MM.1S (cell line): ENCODE measurements at regions not wholly inside any gene's neighbourhood (a gene's known extent, or its start where the extent isn't known, plus 50 kb on each side); places are given as distances from the start of the nearest gene placed in this dataset.

Experiments used
- DNase-seq: peaks from one replicate; pipeline ENCODE4 v3.0.0-alpha.2; 2015
- H2AFZ ChIP-seq: fragments of 300-600 bp; sonication (generic); 2 replicates; pipeline ENCODE4 v1.6.0; 2016; ENCODE audit warnings: antibody characterized with exemption, low read length
- H3F3A ChIP-seq: fragments of 300-600 bp; sonication (generic); 2 replicates; pipeline ENCODE4 v1.6.1; 2016; ENCODE audit warnings: mild to moderate bottlenecking, antibody characterized with exemption, low read length, moderate library complexity, mixed read lengths; ENCODE audit not compliant: insufficient read depth
- H3K27ac ChIP-seq: fragments of 300-600 bp; sonication (generic); 2 replicates; pipeline ENCODE4 v1.5.1; 2016; ENCODE audit warnings: mild to moderate bottlenecking, low read length
- H3K27me3 ChIP-seq: fragments of 300-600 bp; sonication (generic); replicated peaks from 2 replicates; pipeline ENCODE4 v1.6.0; 2016; ENCODE audit warnings: low read length; ENCODE audit not compliant: insufficient read depth
- H3K36me3 ChIP-seq: fragments of 300-600 bp; sonication (generic); replicated peaks from 2 replicates; pipeline ENCODE4 v1.6.1; 2016; ENCODE audit warnings: mild to moderate bottlenecking, low read length, mixed read lengths; ENCODE audit not compliant: insufficient read depth
- H3K4me1 ChIP-seq: fragments of 300-600 bp; sonication (generic); 2 replicates; pipeline ENCODE4 v1.6.1; 2016; ENCODE audit warnings: low read length, mixed read lengths
- H3K4me2 ChIP-seq: fragments of 300-600 bp; sonication (generic); 2 replicates; pipeline ENCODE4 v1.6.0; 2016; ENCODE audit warnings: low read depth, low read length
- H3K4me3 ChIP-seq: fragments of 300-600 bp; sonication (generic); 2 replicates; pipeline ENCODE4 v1.5.1; 2016; ENCODE audit warnings: low read length, mixed read lengths
- H3K79me2 ChIP-seq: fragments of 300-600 bp; sonication (generic); 2 replicates; pipeline ENCODE4 v1.6.1; 2016; ENCODE audit warnings: mixed run types, low read length, mixed read lengths
- H3K9ac ChIP-seq: fragments of 300-600 bp; sonication (generic); 2 replicates; pipeline ENCODE4 v1.6.1; 2016; ENCODE audit warnings: low read length, mixed read lengths
- H3K9me2 ChIP-seq: fragments of 300-600 bp; sonication (generic); replicated peaks from 2 replicates; pipeline ENCODE4 v1.6.1; 2016; ENCODE audit warnings: mild to moderate bottlenecking, low read length, mixed read lengths; ENCODE audit not compliant: insufficient read depth
- H3K9me3 ChIP-seq: fragments of 300-600 bp; sonication (generic); replicated peaks from 2 replicates; pipeline ENCODE4 v1.6.1; 2016; ENCODE audit warnings: mild to moderate bottlenecking, low read length, mixed read lengths; ENCODE audit not compliant: insufficient read depth
- H4K20me1 ChIP-seq: fragments of 300-600 bp; sonication (generic); 2 replicates; pipeline ENCODE4 v1.6.1; 2016; ENCODE audit warnings: mild to moderate bottlenecking, low read length, moderate library complexity, mixed read lengths; ENCODE audit not compliant: insufficient read depth
- CTCF ChIP-seq: fragments of 300-600 bp; sonication (generic); IDR thresholded peaks from 2 replicates; pipeline ENCODE4 v1.5.1; 2016; ENCODE audit warnings: antibody characterized with exemption, low read length, mixed read lengths
- EZH2 ChIP-seq: fragments of 300-600 bp; sonication (generic); optimal IDR thresholded peaks from 2 replicates; pipeline ENCODE3; 2017; ENCODE audit warnings: low read depth, mild to moderate bottlenecking, antibody characterized with exemption, low read length, mixed read lengths
- EZH2phosphoT487 ChIP-seq: fragments of 300-600 bp; sonication (generic); IDR thresholded peaks from 2 replicates; pipeline ENCODE4 v1.6.1; 2018; ENCODE audit warnings: antibody characterized with exemption, low read length

GRCh38 chr4:31702326-31702725, 982.2 kb downstream of the PCDH7 start:
- Histone ChIP-seq H3K9me2 (no peaks in the 10 kb centered on the region), H3K4me1 (no peaks in the 10 kb centered on the region), H3K36me3 (no peaks in the 10 kb centered on the region), H3K79me2 (no peaks in the 10 kb centered on the region), H3F3A (no peaks in the 10 kb centered on the region), H4K20me1 (no peaks in the 10 kb centered on the region), H2AFZ (no peak overlapping the region), H3K27me3 (no peaks in the 10 kb centered on the region), H3K4me3 (no peak overlapping the region), H3K9ac (no peak overlapping the region), H3K27ac (no peak overlapping the region), H3K9me3 (no peaks in the 10 kb centered on the region), H3K4me2 (no peak overlapping the region)
- TF ChIP-seq EZH2 (no peak), CTCF (no peak), EZH2phosphoT487 (no peak)
- DNase-seq, result no peak

- Histone ChIP-seq H3K4me2 (no peak overlapping the region), H3K4me3 (no peak overlapping the region), H3K79me2 (no peaks in the 10 kb centered on the region), H3F3A (no peaks in the 10 kb centered on the region), H3K9me3 (no peaks in the 10 kb centered on the region), H4K20me1 (no peaks in the 10 kb centered on the region), H3K9me2 (no peaks in the 10 kb centered on the region), H3K36me3 (no peaks in the 10 kb centered on the region), H3K27me3 (no peaks in the 10 kb centered on the region), H3K9ac (no peak overlapping the region), H3K27ac (no peak overlapping the region), H2AFZ (no peak overlapping the region), H3K4me1 (no peaks in the 10 kb centered on the region)
- DNase-seq, result no peak
- TF ChIP-seq EZH2phosphoT487 (no peak), CTCF (no peak), EZH2 (no peak)
Observed at GRCh38 chr4:31714238-31714637, 994.1 kb downstream of the PCDH7 start.

GRCh38 chr4:31715302-31715701, 995.1 kb downstream of the PCDH7 start:
- Histone ChIP-seq H3K4me3 (no peak overlapping the region), H3F3A (no peaks in the 10 kb centered on the region), H3K27me3 (no peaks in the 10 kb centered on the region), H3K4me1 (no peaks in the 10 kb centered on the region), H3K9ac (no peak overlapping the region), H3K36me3 (no peaks in the 10 kb centered on the region), H3K9me3 (no peaks in the 10 kb centered on the region), H4K20me1 (no peaks in the 10 kb centered on the region), H3K27ac (no peak overlapping the region), H3K79me2 (no peaks in the 10 kb centered on the region), H3K9me2 (no peaks in the 10 kb centered on the region), H2AFZ (no peak overlapping the region), H3K4me2 (no peak overlapping the region)
- no peak for DNase-seq
- TF ChIP-seq EZH2phosphoT487, result no peak
- TF ChIP-seq EZH2, result no peak
- TF ChIP-seq CTCF, result no peak
